DOHH2 (cell line): ENCODE measurements at regions not wholly inside any gene's neighbourhood (a gene's known extent, or its start where the extent isn't known, plus 50 kb on each side); places are given as distances from the start of the nearest gene placed in this dataset.

Experiments used
- CTCF ChIP-seq: fragments of 200-600 bp; sonication (generic); IDR thresholded peaks from one replicate; pipeline ENCODE4 v1.5.1; 2014; ENCODE audit warnings: antibody characterized with exemption, mild to moderate bottlenecking, low read depth, low read length; ENCODE audit not compliant: poor library complexity, severe bottlenecking
- EZH2phosphoT487 ChIP-seq: fragments of 200-600 bp; sonication (generic); IDR thresholded peaks from 2 replicates; pipeline ENCODE4 v1.6.1; 2017; ENCODE audit warnings: borderline replicate concordance, mild to moderate bottlenecking, antibody characterized with exemption, low read length, moderate library complexity, mixed read lengths

- TF ChIP-seq CTCF (no peak), EZH2phosphoT487 (no peak)
Measured at GRCh38 chr11:134625631-134626030, 213.6 kb upstream of the B3GAT1 start.
